ENCODE measurements at regions not wholly inside any gene's neighbourhood (a gene's known extent, or its start where the extent isn't known, plus 50 kb on each side); places are given as distances from the start of the nearest gene placed in this dataset.

GRCh38 chr15:97786741-97787140, 173.8 kb upstream of the ARRDC4 start:
- TF ChIP-seq, protein P1, sequence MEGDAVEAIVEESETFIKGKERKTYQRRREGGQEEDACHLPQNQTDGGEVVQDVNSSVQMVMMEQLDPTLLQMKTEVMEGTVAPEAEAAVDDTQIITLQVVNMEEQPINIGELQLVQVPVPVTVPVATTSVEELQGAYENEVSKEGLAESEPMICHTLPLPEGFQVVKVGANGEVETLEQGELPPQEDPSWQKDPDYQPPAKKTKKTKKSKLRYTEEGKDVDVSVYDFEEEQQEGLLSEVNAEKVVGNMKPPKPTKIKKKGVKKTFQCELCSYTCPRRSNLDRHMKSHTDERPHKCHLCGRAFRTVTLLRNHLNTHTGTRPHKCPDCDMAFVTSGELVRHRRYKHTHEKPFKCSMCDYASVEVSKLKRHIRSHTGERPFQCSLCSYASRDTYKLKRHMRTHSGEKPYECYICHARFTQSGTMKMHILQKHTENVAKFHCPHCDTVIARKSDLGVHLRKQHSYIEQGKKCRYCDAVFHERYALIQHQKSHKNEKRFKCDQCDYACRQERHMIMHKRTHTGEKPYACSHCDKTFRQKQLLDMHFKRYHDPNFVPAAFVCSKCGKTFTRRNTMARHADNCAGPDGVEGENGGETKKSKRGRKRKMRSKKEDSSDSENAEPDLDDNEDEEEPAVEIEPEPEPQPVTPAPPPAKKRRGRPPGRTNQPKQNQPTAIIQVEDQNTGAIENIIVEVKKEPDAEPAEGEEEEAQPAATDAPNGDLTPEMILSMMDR (conservative IDR thresholded peaks at IDR 0.05; ENCODE audit: low read depth, low read length), result no peak
- H3K4me3 ChIP-seq (ENCODE audit: low read depth, low read length), result no peak overlapping the region
- no peak for DNase-seq (ENCODE audit: low read depth)

- TF ChIP-seq, protein P1 (conservative IDR thresholded peaks at IDR 0.05; ENCODE audit: low read depth, low read length), result no peak
- no peak overlapping the region for H3K4me3 ChIP-seq (ENCODE audit: low read depth, low read length)
- no peak for DNase-seq (ENCODE audit: low read depth)
These were observed 170.3 kb upstream of the ARRDC4 start for GRCh38 chr15:97790180-97790579.

DNA sequence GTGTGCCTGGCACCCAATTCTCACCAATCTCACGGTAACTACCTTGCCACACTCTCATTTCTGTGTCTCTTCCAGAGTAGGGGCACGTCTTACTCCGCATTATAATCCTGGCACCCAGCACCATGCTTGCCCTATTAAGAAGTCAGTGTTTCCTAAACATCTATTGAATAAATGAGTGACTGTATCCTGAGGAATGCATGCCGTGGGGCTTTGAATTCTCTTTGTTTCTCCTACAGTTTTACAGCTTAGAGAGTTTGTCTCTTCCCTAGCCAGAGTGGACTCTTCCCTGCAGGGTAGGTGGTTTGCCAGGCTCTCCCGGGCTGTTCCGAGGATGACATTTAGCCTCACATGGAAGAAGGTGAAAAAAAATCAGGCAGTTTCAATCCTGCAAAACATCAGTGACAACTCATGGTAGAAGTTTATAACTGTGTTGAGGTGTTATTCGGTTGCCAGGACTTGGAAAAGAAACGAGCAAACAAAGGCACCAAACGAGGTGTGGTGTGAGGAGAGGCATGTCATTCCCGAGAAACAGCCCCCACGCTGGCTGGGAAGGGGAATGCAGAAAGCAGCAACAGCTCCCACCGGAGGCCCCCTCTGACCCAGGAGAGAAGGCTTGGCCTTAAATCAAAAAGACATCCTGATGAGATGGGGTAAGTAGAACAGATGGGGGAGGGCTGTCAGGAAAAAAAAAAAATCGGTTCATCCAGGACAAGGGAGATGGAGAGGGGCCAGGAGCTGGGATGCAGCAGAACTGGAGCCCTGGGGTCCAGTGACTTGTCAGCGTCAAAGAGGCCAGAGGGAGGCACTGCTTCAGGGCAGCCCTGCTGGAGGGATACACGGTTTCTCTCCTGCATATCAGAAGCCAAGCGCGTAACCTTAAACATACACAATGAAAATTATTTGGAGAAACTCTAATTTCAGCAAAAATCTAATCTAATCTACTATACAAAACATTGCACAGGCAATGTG, 168.4 kb upstream of the ARRDC4 start:
- H3K4me3 ChIP-seq (ENCODE audit: low read depth, low read length), result no peak overlapping the region
- TF ChIP-seq, protein P1 (conservative IDR thresholded peaks at IDR 0.05; ENCODE audit: low read depth, low read length), result no peak
- DNase-seq (ENCODE audit: low read depth), result no peak

DNA sequence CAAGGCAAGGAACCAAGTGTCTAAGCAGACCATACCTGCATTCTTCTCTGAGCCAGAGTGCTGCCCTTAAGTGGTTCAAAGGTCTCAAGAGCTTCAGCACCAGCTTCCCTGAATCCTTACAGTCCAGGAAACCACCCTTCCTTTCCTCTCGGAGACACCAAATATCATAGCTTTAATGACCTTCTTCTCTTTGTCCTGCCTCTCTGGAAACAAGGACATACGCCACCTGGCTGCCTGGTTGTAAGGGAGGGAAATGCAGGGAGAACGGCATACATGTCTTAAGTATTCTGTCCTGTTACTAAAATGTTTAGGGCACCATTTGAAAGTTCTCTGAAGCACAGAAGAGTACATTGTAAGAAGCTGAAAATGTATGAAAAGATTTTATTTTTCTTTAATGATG, 155.6 kb upstream of the ARRDC4 start:
- no peak for DNase-seq (ENCODE audit: low read depth)
- H3K4me3 ChIP-seq (ENCODE audit: low read depth, low read length), result no peak overlapping the region
- TF ChIP-seq, protein P1 (conservative IDR thresholded peaks at IDR 0.05; ENCODE audit: low read depth, low read length), result no peak

- H3K4me3 ChIP-seq (ENCODE audit: low read depth, low read length), result no peak overlapping the region
- TF ChIP-seq, protein P1 (conservative IDR thresholded peaks at IDR 0.05; ENCODE audit: low read depth, low read length), result no peak
- no peak for DNase-seq (ENCODE audit: low read depth)
These were observed 153.7 kb upstream of the ARRDC4 start for GRCh38 chr15:97806766-97807165.

GRCh38 chr15:97815835-97816234, 144.7 kb upstream of the ARRDC4 start:
- DNase-seq (ENCODE audit: low read depth), result no peak
- TF ChIP-seq, protein P1 (conservative IDR thresholded peaks at IDR 0.05; ENCODE audit: low read depth, low read length), result no peak
- no peak overlapping the region for H3K4me3 ChIP-seq (ENCODE audit: low read depth, low read length)
